Activated T-cell treated with anti-CD3 and anti-CD28 coated beads for 1 hour (primary cell): ENCODE measurements at regions not wholly inside any gene's neighbourhood (a gene's known extent, or its start where the extent isn't known, plus 50 kb on each side); places are given as distances from the start of the nearest gene placed in this dataset.

Experiments
- DNase-seq: peaks from one replicate; pipeline ENCODE4 v3.0.0-alpha.2; 2020; ENCODE audit warnings: low read depth

GRCh38 chr9:89746385-89747116 lies 141.7 kb downstream of the GADD45G start:
- DNase-seq = no peak

GRCh38 chr9:89747596-89747995 lies 142.8 kb downstream of the GADD45G start:
- no peak for DNase-seq

- DNase-seq = no peak
These were observed 143.3 kb downstream of the GADD45G start for GRCh38 chr9:89748021-89748670.

GRCh38 chr9:89748831-89749499 lies 144.2 kb downstream of the GADD45G start:
- DNase-seq = no peak

GRCh38 chr9:89749500-89750116 lies 144.8 kb downstream of the GADD45G start:
- DNase-seq = no peak

GRCh38 chr9:89750117-89750791 lies 145.4 kb downstream of the GADD45G start:
- DNase-seq = no peak

GRCh38 chr9:89751079-89751825 lies 146.4 kb downstream of the GADD45G start:
- DNase-seq = no peak

GRCh38 chr9:89752154-89752553 lies 147.3 kb downstream of the GADD45G start:
- no peak for DNase-seq

GRCh38 chr9:89753472-89754055 lies 148.8 kb downstream of the GADD45G start:
- no peak for DNase-seq

GRCh38 chr9:89754193-89754592 lies 149.4 kb downstream of the GADD45G start:
- DNase-seq = no peak

GRCh38 chr9:89755821-89756220 lies 151.0 kb downstream of the GADD45G start:
- no peak for DNase-seq

GRCh38 chr9:89756891-89757537 lies 152.2 kb downstream of the GADD45G start:
- DNase-seq = no peak

GRCh38 chr9:89757776-89758528 lies 153.1 kb downstream of the GADD45G start:
- no peak for DNase-seq

GRCh38 chr9:89759572-89759971 lies 154.8 kb downstream of the GADD45G start:
- no peak for DNase-seq

GRCh38 chr9:89760123-89760522 lies 155.3 kb downstream of the GADD45G start:
- no peak for DNase-seq

- no peak for DNase-seq
These were observed 159.4 kb downstream of the GADD45G start for GRCh38 chr9:89764217-89764616.

GRCh38 chr9:89765211-89765946 lies 160.6 kb downstream of the GADD45G start:
- DNase-seq = no peak

GRCh38 chr9:89766991-89767390 lies 162.2 kb downstream of the GADD45G start:
- no peak for DNase-seq

- DNase-seq = no peak
These were observed 163.2 kb downstream of the GADD45G start for GRCh38 chr9:89768051-89768450.
